ENCODE measurements at regions not wholly inside any gene's neighbourhood (a gene's known extent, or its start where the extent isn't known, plus 50 kb on each side); places are given as distances from the start of the nearest gene placed in this dataset.

DNA sequence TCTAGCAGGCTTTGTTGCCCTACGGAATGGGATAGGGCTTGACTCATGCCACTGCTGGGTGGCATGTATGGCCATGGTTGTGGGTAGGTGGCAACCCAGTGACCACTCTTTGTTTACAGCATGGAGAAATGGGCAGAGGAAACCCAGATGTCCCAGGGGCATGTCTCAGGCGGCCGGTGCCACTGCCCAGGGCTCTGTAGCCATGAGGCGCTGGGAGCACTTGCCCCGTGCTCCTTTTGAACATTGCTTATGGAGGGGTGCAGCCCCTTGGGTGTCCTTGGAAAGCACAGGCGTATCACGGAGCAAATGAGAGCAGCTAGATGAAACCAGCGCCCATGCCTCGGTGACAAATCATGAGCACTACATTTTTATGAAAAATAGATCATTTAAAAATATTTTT lies 212.5 kb upstream of the ECI2 start:
- H3K9me3 ChIP-seq (replicated peaks; ENCODE audit: control insufficient read depth, insufficient read depth, low read length): no peaks in the 10 kb centered on the region
- dilution Hi-C loops (cut with MboI; ENCODE audit: extremely low pct_ligation_motif_present, low sequenced_read_pairs): no loop called here
- H3K4me3 ChIP-seq (replicated peaks in 1 of 3; ENCODE audit: insufficient read depth in 1 of 3, low read depth in 1 of 3, low read length in 3 of 3): no peak overlapping the region
- ChIA-PET POLR2A (no interaction called here), CTCF (interaction anchor here (0.7 kb wide), 1 partner anchor 11 kb away, joined by 3 read pairs; no protein-coding TSS in a partner anchor)
- intact Hi-C loops (cut with micrococcal nuclease): no loop called here
- H2AFZ ChIP-seq (ENCODE audit: low read depth, low read length): no peak overlapping the region
- TF ChIP-seq JUN (IDR thresholded peaks at IDR 0.05; ENCODE audit: borderline replicate concordance, insufficient read depth, insufficient read length, low read depth): no peak
- no peak for TF ChIP-seq POLR2AphosphoS5 (IDR thresholded peaks at IDR 0.05; ENCODE audit: insufficient read depth, low read depth, low read length)
- no peak for TF ChIP-seq EZH2 (IDR thresholded peaks at IDR 0.05; ENCODE audit: borderline replicate concordance, low read depth, low read length, severe bottlenecking)
- H3K4me2 ChIP-seq (ENCODE audit: insufficient read depth, low read length): no peak overlapping the region
- no peaks in the 10 kb centered on the region for H3K27me3 ChIP-seq (ENCODE audit: control insufficient read depth in 2 of 2, insufficient read depth in 2 of 2, low read length in 2 of 2)
- H3K9me1 ChIP-seq (replicated peaks; ENCODE audit: control insufficient read depth, extremely low read depth, insufficient read depth, low read length): no peaks in the 10 kb centered on the region
- no peaks in the 10 kb centered on the region for H4K20me1 ChIP-seq (replicated peaks; ENCODE audit: control insufficient read depth, extremely low read depth, insufficient read depth, low read length)
- no peak overlapping the region for H3K9ac ChIP-seq (replicated peaks; ENCODE audit: extremely low read depth, insufficient read depth, low read length)
- BruUV-seq (replicated peaks): no TSS peak
- no peak overlapping the region for H3K27ac ChIP-seq (ENCODE audit: insufficient read depth, low read depth, low read length)
- H3K4me1 ChIP-seq (ENCODE audit: control insufficient read depth, extremely low read depth, insufficient read depth, low read length): peaks cover 18% of the 10 kb centered on the region
- DNase-seq (ENCODE audit: low read depth, low spot score): no peak
- no peaks in the 10 kb centered on the region for H3K79me2 ChIP-seq (ENCODE audit: control insufficient read depth, insufficient read depth, low read length)
- no peak for FAIRE-seq
- no peaks in the 10 kb centered on the region for H3K36me3 ChIP-seq (ENCODE audit: control insufficient read depth in 2 of 2, extremely low read depth in 1 of 2, insufficient read depth in 2 of 2, low read length in 2 of 2)

DNA sequence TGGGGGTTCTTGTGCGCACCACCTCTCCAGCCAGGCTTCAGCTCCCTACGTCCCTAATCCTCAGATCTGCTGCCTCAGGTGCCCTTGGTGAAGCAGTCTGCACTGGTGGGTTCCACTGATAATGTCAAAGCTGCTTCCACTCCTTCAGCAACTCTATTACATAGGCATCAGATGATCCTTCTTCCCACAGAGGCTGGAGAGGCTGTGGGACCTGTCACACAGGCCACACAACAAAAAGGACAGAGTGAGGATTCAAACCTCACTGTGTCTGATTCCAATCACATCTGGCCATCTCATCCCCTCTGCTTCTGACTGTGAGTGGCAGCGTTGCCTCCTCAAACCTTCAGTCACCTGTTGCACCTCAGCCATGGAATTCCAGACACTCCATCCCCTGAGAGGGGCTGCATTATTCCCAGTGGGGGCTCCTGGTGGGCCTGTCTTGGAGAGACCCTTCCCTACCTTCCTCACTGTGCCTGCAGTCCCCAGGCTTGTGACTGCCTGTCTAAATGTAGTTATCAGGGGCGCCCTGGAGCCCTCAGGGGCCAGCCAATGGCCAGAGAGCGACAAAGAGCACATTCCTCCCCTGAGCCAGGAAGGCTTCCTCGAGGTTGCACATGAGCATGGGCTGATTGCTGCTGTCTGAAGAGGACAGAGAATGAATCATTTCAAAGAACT lies 211.4 kb upstream of the ECI2 start:
- Histone ChIP-seq H4K20me1 (replicated peaks; ENCODE audit: control insufficient read depth, extremely low read depth, insufficient read depth, low read length) (no peaks in the 10 kb centered on the region), H3K79me2 (ENCODE audit: control insufficient read depth, insufficient read depth, low read length) (no peaks in the 10 kb centered on the region), H3K4me3 (replicated peaks in 1 of 3; ENCODE audit: insufficient read depth in 1 of 3, low read depth in 1 of 3, low read length in 3 of 3) (no peak overlapping the region), H3K36me3 (ENCODE audit: control insufficient read depth in 2 of 2, extremely low read depth in 1 of 2, insufficient read depth in 2 of 2, low read length in 2 of 2) (no peaks in the 10 kb centered on the region), H3K9me3 (replicated peaks; ENCODE audit: control insufficient read depth, insufficient read depth, low read length) (no peaks in the 10 kb centered on the region), H3K4me1 (ENCODE audit: control insufficient read depth, extremely low read depth, insufficient read depth, low read length) (peaks cover 16% of the 10 kb centered on the region), H2AFZ (ENCODE audit: low read depth, low read length) (no peak overlapping the region), H3K9me1 (replicated peaks; ENCODE audit: control insufficient read depth, extremely low read depth, insufficient read depth, low read length) (no peaks in the 10 kb centered on the region), H3K4me2 (ENCODE audit: insufficient read depth, low read length) (no peak overlapping the region), H3K9ac (replicated peaks; ENCODE audit: extremely low read depth, insufficient read depth, low read length) (no peak overlapping the region), H3K27ac (ENCODE audit: insufficient read depth, low read depth, low read length) (no peak overlapping the region), H3K27me3 (ENCODE audit: control insufficient read depth in 2 of 2, insufficient read depth in 2 of 2, low read length in 2 of 2) (no peaks in the 10 kb centered on the region)
- ChIA-PET POLR2A (no interaction called here), CTCF (no interaction called here)
- FAIRE-seq (no peak), DNase-seq (ENCODE audit: low read depth, low spot score) (no peak)
- no peak for TF ChIP-seq POLR2AphosphoS5 (IDR thresholded peaks at IDR 0.05; ENCODE audit: insufficient read depth, low read depth, low read length)
- no peak for TF ChIP-seq POLR2A (IDR thresholded peaks at IDR 0.05; ENCODE audit: low read depth, low read length)
- TF ChIP-seq GATA2 (IDR thresholded peaks at IDR 0.05; ENCODE audit: insufficient read depth, insufficient read length, low read depth, low read length): no peak
- intact Hi-C loops (cut with micrococcal nuclease): no loop called here
- BruUV-seq (replicated peaks): no TSS peak
- dilution Hi-C loops (cut with MboI; ENCODE audit: extremely low pct_ligation_motif_present, low sequenced_read_pairs): no loop called here
